GM21367 (cell line): ENCODE measurements at regions not wholly inside any gene's neighbourhood (a gene's known extent, or its start where the extent isn't known, plus 50 kb on each side); places are given as distances from the start of the nearest gene placed in this dataset.
"Not testable (repeated sequence)": the region's sequence is repeated elsewhere in the genome, so short reads cannot be mapped to it uniquely, and the experiment has no call there.

ENCODE experiments used
- ATAC-seq: cut with Tn5 transposase; IDR thresholded peaks from one replicate; pipeline ENCODE4 v1.9.1; 2021; ENCODE audit not compliant: unreplicated experiment

GRCh38 chr9:110077925-110078324 is 130.0 kb downstream of the C9orf152 start:
- ATAC-seq = no peak

- no peak for ATAC-seq
These were observed 129.4 kb downstream of the C9orf152 start for GRCh38 chr9:110078604-110079003.

- ATAC-seq = no peak
These were observed 126.6 kb downstream of the C9orf152 start for GRCh38 chr9:110081395-110081794.

GRCh38 chr9:110083866-110084265 is 124.1 kb downstream of the C9orf152 start:
- no peak for ATAC-seq

- no peak for ATAC-seq
These were observed 121.4 kb downstream of the C9orf152 start for GRCh38 chr9:110086537-110086936.

GRCh38 chr9:110087605-110088004 is 120.4 kb downstream of the C9orf152 start:
- ATAC-seq = no peak

- ATAC-seq = no peak
These were observed 119.9 kb downstream of the C9orf152 start for GRCh38 chr9:110088099-110088498.

- ATAC-seq = no peak
These were observed 118.1 kb downstream of the C9orf152 start for GRCh38 chr9:110089681-110090370.

- no peak for ATAC-seq
These were observed 115.2 kb downstream of the C9orf152 start for GRCh38 chr9:110092792-110093191.

- ATAC-seq = no peak
These were observed 114.5 kb downstream of the C9orf152 start for GRCh38 chr9:110093417-110093816.

- ATAC-seq = no peak
These were observed 114.1 kb downstream of the C9orf152 start for GRCh38 chr9:110093871-110094270.

GRCh38 chr9:110095161-110095595 is 112.8 kb downstream of the C9orf152 start:
- ATAC-seq = no peak

GRCh38 chr9:110095776-110096175 is 112.2 kb downstream of the C9orf152 start:
- ATAC-seq = no peak

- ATAC-seq = not testable (repeated sequence)
These were observed 111.3 kb downstream of the C9orf152 start for GRCh38 chr9:110096674-110097073.

GRCh38 chr9:110099236-110100095 is 108.5 kb downstream of the C9orf152 start:
- no peak for ATAC-seq

GRCh38 chr9:110101531-110102161 is 106.3 kb downstream of the C9orf152 start:
- ATAC-seq = peak; percentile 74

- no peak for ATAC-seq
These were observed 104.7 kb downstream of the C9orf152 start for GRCh38 chr9:110103257-110103656.

GRCh38 chr9:110104261-110104809 is 103.6 kb downstream of the C9orf152 start:
- no peak for ATAC-seq

GRCh38 chr9:110105107-110105506 is 102.9 kb downstream of the C9orf152 start:
- ATAC-seq = no peak

- no peak for ATAC-seq
These were observed 101.3 kb downstream of the C9orf152 start for GRCh38 chr9:110106661-110107060.

- no peak for ATAC-seq
These were observed 98.4 kb downstream of the C9orf152 start for GRCh38 chr9:110109333-110110092.
